ENCODE measurements at regions not wholly inside any gene's neighbourhood (a gene's known extent, or its start where the extent isn't known, plus 50 kb on each side); places are given as distances from the start of the nearest gene placed in this dataset.

GRCh38 chr14:22476887-22477286 lies 112.1 kb downstream of the DAD1 start:
- no peak for DNase-seq

GRCh38 chr14:22476005-22476751 lies 112.8 kb downstream of the DAD1 start:
- DNase-seq = no peak

- DNase-seq = no peak
Observed at GRCh38 chr14:22475381-22475780, 113.6 kb downstream of the DAD1 start.

- no peak for DNase-seq
Observed at GRCh38 chr14:22474730-22475351, 114.2 kb downstream of the DAD1 start.

DNA sequence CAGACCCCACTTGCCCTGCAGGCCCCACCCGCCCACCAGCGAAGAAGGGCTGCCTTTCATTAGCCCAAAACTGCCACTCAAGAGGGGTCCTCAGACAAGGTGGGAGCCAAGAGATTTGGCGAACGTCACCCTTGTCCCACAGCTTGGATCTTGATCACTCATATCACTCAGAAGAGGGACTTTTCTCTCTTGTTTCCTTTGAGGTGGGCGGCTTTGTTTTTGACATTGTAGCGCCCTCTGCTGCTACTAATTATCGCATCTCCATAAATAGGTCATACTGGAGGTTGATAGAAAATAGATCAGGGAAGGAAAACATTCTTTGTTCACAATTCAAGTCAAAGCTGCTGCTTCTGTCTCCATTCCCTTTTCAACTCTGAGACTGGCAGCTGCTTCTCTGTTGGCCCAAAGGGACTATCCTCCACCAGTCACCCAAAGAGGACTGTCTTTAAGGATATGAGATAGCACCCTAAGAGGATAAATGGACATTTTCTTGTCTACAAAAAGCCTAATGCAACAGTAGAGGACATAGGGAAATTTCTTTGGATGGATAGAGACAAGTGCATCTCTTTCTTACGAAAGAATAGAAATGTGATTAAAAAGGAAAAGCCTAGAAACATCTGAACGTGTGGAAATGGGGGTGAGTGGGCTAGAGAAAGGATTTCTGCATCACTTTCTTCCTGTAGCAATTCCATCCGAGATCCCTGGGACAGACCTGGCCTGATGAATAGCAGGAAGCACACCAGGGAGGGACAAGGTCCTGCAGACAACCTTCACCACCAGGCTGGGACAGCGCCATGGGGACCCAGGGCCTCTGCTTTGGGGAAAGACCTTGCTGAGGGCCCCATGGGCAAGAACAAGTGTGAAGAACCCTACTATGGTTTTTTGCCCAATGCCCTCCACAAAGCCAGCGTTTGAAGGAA lies 115.8 kb downstream of the DAD1 start:
- DNase-seq = peak in 1 of 2 donors; percentile 55

GRCh38 chr14:22472466-22472865 lies 116.6 kb downstream of the DAD1 start:
- no peak for DNase-seq

DNA sequence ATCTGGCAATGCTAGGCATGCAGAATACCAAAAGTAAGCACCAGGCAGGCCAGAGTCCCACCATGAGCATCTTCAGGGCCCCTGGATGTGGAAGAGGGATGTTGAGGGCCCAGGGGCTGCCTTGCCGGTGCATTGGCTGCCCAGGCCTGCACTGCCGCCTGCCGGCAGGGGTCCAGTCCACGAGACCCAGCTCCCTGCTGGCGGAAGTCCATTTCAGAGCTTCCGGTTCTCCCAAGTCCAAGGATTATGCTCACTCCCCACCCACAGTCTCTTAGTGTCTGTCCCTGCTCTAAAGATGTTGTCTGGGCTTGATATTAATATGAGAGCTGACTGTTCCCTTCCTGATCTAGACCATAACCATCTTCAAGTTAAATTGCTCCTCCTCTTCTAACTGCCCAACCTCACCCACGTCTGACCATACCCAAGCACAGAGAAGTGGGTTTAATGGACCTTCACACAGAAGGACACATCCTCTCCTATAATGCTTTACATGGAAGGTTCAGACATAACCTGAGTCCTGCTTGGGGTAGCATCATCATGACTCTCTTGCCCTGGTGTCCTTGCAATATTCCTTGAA lies 117.4 kb downstream of the DAD1 start:
- DNase-seq = no peak

GRCh38 chr14:22469538-22470303 lies 119.3 kb downstream of the DAD1 start:
- DNase-seq = no peak

- no peak for DNase-seq
Observed at GRCh38 chr14:22468830-22469229, 120.2 kb downstream of the DAD1 start.

DNA sequence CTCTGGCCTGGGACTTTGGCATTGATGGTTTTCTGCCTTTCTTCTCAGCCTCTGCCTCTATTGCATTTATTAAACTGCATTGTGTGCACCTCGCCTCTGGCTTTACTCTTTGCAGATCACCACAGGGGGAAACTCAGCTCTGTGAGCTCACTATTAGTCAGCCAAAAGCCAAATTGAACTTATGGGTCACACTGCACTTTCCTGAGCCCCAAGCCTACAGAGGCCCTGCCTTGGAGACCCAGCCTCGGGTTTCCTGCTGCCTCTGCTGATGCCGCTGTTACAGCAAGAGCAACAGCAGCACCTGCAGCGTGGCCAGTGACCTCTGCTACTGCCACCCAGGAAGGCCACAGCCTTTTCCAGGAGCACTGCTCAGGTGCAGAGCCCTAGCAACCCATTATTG lies 122.5 kb downstream of the DAD1 start:
- no peak for DNase-seq

- DNase-seq = no peak
Observed at GRCh38 chr14:22465201-22465840, 123.7 kb downstream of the DAD1 start.

- DNase-seq = no peak
Observed at GRCh38 chr14:22464422-22465142, 124.4 kb downstream of the DAD1 start.

DNA sequence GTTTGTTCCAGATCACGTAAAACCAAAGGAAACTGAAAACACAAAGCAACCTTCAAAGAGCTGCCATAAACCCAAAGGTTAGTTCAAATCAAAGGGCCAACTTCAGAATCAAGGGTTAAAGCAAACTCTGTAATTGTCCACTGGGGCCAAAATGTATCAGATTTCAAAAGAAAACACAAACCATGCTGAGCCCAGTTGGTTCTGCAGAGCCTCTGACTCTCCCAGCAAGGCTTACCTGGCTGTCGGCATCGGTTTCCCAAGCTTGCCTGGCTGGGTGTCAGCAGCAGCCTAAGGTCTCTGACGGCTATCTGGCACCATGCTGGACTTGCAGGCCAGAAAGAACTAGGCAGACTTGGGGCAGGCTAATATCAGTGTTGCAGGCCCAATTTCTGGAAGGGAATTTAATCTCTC lies 125.3 kb downstream of the DAD1 start:
- DNase-seq = no peak

GRCh38 chr14:22462923-22463322 lies 126.1 kb downstream of the DAD1 start:
- no peak for DNase-seq

DNA sequence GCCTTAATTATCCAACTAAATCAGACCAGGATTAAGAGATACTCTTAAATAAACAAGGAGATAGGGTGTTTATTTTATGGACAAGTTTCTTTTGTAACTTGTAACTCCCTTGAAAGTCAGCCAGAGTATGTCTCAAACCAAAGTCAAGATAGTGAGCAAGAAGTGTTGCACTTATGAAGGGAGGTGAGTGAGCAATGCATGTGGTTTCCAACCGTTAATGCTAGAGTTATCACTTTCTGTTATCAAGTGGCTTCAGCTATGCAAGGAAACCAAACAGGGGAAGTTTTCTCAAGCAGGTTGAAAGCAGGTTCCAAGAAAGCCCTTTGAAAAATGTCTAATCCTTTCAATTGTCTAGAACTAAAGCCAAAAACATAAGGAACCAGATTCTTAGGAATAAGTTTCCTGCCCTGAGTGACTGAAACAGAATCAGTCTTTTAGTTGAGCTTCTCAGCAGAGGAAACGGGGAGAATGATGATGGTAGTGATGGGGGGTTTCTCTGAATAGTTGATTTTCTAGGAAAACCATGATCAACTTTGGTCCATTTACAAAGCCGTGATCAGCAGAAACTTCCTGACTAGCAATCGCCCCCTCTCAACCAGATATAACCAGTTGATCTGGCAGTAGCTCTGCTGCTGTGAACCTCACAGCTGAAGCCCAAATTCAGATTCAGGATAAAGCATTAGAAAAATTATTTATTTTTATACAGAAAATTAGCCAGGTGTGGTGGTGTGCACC lies 128.4 kb downstream of the DAD1 start:
- no peak for DNase-seq

GRCh38 chr14:22458737-22459136 lies 130.3 kb downstream of the DAD1 start:
- no peak for DNase-seq

DNA sequence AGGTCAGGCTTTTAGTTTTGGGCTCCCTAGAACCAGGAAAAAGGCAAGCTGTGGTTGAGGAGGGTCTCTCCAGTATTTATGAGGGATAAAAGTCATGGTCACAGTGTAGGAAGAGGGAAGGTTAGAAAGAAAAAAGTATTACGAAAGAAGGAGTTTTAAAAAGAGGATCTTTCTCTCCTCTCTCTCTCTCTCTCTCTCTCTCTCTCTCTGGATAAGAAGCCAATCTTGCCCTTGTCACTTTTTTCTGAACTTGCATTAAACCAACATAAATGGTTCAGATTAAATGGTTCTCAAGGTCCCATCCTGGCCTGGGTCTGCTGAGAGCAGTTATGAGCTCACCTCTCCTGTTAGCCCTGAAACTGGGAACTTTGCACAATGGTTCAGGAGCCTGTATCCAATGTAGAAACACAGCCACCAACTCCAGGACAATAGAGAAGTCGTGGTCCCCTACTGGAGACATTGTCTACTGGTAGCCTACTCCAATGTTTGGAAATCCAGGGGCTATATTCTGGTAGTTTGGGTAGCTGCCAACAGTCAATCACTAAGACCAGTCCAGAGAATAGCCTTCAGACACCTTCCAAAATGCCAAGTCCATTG lies 131.9 kb downstream of the DAD1 start:
- no peak for DNase-seq

GRCh38 chr14:22456421-22456820 lies 132.6 kb downstream of the DAD1 start:
- DNase-seq = no peak

DNA sequence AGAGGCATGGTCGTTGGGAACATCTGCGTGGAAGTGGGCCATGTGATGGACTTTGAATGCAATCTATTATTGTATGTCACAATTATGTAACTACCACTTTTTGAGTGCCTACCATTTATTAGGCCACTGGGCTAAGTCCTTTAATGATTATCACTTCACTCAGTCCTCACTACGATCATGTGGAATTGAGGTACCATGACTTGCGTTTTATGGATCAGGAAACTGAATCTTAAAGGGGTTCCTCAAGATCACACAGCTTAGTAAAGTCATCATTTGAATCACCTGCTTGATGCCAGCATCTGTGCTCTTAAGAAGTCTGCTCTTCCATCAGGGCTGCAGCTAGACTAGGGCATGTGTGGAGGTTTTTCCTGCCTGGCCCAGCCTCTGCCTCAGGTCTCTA lies 136.7 kb downstream of the DAD1 start:
- DNase-seq = no peak

DNA sequence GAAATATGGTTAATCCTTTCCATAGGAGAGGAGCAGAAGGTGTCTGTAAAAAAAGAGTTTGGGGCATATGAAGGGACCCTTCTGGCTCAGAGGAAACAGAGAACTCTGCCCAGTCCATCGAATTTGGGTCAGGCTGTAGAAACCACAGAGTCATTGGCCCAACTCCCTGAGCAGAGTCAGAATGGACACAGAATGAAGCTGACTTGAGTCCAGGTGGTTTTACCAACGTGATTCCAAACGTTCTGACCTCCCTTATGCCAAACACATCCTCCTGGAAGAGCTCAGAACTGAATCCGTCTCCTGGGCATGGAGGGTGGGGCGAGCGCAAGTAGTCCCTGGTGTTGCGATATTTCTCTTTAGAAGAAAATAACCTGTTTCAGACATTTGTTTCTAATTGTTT lies 138.8 kb downstream of the DAD1 start:
- no peak for DNase-seq
